Stimulated activated CD4-positive, alpha-beta T cell treated with anti-CD3 and anti-CD28 coated beads, TNF-alpha, amount 100 ng/mL, for 1 hour (primary cell): ENCODE measurements at regions not wholly inside any gene's neighbourhood (a gene's known extent, or its start where the extent isn't known, plus 50 kb on each side); places are given as distances from the start of the nearest gene placed in this dataset.

ENCODE experiments used
- DNase-seq, 3 donors: peaks; one replicate each; pipeline ENCODE4 v3.0.0-alpha.2; 2020; ENCODE audit warnings: low read depth in 3 of 3, low spot score in 1 of 3

DNA sequence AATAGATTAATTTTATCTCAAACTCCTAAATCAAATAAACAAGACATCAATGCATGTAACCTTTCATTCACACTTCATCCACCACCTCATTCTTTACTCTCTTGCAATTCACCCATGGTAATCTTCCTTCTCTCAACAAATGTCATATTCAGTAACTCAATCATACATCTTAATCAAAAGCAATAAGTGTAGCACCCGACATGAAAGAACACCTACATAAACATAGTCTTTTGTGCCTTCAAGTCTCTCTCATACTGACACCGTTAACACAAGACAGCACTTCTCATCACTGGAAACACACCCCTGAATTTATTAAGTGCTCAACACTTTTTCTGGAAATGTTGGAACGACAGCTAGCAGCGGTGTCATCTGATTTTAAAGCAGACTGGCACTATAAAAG, 225.9 kb downstream of the TTLL7 start:
- DNase-seq: no peak

DNA sequence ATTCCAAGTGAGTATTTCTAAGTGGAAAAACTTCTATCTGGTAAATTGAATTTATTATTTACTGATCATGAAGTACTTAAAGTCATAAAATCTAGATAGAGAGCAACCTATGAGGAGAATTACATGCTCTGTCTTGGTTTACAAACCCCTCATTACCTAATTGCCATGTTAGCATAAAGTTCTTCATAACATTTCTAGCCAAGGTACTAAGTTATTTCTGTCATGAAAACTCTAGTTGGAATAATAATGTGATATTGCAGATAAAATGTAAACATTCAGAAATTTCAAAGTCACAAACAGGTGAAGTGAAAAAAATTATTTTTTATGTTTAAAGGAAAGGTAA, 228.6 kb downstream of the TTLL7 start:
- DNase-seq: no peak

DNA sequence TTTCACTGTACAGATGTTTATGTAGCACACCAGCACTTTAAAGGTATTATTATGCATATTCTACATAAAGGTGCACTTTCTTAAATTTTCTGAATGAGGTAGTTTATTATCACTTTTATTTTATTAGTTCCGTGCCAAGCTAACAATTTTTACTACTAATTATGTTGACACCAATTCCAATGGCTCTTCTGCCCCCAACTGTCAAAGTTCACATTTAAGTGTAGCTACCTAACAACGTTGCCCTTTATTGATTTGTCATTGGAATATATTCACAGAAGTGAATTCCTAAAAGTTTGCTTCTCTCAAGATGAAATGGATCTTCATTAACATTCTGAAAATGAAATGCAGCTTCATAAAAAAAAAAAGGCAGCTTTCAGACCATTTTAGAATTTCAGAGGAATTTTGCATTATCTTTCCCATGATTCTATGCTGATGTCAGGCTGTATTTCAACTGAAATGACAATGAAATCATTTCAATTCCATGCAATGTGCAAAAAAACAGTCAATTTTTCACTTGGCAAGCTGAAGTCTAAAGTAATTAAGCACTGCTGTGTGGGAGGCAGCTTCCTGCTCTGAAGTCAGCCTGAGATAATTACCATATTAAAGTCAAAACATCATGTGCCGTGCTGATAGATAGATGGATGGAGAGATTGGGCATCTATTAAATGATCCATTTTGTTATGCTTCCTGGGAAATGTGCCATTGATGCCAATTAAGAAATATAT, 229.2 kb downstream of the TTLL7 start:
- DNase-seq: no peak

DNA sequence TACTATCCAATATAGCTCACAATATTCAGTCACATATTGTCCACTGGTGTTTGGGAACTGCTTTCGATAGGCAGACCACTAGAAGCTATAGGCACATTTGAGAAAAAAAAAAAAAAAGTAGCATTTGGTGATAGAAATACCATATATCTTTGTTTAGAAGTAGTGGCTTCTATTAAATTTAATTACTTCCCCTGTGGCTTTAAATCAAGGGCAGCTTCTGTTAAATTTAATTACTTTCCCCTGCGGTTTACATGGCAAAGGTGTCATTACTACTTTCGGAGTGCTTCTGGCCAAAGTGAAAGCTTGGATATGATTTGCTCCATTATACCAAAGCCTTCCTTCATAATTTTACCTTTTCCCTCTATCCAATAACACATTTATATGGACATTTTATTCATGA, 229.9 kb downstream of the TTLL7 start:
- no peak for DNase-seq

DNA sequence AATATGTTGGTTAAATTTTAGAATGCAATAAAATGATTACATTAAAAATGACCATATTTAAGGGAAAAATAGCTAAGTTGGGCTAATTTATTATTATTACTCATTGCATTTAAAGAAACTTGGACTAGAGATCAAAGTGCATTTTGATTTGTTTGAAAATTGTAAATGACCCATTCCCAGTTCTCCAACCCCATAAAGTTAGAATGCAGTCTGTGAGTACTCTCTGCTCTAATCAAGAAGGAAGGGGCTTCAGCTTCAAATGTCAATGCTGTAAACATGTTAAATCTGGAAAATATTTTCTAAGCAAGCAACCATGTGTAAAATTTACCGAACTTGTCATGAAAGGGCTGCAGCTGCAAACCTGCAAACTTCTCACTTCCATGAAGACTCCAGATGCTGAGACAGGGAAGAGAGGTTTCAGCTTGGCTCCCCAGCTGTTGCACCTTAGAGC, 232.7 kb downstream of the TTLL7 start:
- no peak for DNase-seq

DNA sequence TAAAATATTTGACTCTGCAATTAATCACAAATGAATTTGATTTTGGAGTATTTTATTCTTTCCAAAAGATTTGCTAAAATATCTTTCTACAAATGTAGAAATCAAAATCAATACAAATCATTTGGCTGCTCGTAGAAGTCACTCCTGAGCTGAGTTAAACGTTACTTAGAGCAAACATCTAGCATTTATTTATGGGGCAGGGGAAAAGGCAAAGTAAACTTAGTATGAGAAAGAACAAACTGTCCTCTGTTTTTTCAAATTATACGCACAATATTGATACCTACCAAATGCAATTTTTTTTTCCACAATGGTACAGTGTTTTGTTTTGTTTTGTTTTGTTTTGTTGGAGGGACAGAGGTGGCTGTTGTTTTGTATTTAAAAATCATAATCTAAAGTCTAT, 233.8 kb downstream of the TTLL7 start:
- DNase-seq: no peak

DNA sequence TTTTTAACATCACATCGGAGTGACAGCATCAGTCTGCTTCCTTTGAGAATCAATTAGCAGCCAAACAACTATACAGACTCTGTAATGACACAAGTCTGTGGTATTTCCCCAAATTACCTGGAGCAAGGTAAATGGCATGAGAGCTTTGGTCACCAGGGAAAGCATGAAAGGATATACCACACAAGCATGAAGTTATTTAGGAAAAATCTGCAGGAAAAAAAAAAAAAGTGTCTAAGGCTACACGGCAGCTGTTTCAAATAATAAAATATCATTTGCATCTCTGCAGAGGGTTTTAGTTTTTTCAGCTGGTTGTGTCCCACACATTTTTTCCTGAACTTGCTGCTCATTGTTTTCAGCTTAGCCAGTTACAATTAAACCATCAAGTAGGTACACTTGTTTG, 234.7 kb downstream of the TTLL7 start:
- no peak for DNase-seq

DNA sequence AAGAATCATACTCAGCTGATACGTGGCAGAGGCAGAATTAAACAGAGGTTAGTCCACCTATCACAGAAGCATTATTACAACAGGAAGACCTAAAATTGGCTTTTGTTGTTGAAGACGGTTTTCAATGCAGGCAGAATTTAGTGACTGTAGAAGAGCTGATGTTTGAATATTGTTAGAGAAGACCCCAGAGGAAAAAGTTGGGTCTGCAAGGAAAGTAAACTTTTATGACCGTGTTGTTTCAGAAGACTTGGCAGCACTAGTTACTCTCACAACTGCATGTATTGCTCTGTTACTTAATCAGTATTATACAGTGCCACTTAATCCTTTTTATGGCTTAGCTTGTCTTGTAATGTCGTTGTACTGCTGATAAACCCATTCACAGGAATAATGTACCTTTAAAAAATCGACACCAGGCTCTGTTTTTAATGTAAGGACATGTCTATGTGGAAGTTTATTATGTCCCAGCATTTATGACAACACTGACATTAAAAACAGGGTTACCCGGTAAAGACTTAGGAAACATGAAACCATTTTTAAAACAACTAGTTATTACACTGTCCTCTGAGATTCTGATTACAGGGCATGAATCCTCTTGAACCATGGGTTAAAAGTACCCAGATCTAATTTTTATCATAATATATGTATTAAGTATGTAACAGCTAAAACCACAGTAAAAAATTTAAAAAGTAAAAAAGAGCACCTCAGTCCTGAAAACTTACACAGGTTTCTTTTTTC, 235.4 kb downstream of the TTLL7 start:
- DNase-seq: no peak

DNA sequence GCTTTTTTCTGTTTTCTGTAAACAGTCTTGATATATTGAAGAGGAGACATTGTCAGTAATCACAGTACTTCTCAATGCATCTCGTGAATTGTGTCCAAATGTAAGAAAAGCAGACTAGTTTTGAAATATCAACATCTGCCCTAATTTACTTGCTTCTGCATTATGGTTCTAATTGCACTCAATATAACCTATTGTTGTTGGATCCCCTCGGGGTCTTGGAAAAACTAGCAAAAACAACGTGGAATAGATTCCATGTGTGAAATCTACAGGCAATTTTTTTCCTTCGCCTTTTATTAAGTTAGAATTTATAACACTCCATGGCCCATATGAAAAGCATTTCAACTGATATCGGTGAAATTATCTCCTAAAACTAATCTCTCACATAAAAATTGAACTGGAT, 236.5 kb downstream of the TTLL7 start:
- DNase-seq: no peak

DNA sequence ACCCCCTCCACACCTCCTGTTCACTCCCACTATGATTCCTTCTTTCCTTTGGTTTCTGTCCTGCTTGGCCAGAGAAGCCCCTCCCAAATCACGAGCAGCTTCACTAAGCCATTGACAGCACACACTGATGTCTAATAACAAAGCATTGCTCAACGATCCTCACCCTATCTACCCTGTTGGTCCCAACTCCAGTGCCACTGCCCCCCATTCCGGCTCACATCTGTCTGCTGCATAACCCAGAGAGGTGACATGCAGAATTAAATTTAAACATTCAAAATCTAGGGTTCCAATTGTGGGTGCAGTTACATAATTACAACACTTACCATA, 236.9 kb downstream of the TTLL7 start:
- DNase-seq: no peak

DNA sequence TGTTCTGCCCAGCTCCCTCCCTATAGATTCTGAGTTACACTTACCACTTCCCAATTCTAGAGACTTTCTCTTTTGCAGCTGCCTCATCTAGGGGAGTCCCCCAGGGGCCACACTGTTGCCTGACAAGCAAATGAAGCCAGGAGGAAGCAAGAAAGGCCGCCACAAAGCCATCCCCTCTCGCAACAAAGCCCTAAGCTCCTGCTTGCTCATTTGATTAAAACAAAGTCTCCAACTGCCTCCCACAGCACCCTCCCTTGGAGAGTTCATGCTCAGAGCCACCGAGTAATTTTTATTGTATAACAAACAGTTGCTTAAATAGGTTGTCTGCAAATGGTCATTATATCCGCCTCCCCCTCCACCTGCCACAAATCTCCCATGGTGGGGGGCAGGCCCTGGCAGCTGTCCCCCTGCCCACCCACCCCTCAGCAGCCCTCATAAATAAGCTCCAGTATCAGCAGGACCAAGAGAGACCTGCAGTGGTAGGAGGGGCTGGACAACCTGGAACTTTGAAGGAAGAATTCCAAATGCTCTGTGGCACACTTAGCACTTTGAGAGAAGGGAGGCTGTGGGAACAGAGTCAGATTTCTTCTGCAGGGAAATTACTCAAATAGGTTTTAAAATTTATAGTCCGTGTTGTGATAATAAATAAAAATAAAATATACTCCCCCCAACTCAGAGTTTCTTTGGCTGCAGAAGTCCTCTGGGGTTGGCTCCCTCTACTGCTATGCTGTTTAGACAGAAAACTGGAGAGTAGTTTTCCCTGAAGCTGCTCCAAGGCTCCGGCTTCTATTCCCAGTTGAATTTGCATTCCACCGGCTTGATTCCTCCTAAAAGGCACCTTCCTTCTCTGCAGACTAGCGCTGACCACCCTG, 237.5 kb downstream of the TTLL7 start:
- no peak for DNase-seq

DNA sequence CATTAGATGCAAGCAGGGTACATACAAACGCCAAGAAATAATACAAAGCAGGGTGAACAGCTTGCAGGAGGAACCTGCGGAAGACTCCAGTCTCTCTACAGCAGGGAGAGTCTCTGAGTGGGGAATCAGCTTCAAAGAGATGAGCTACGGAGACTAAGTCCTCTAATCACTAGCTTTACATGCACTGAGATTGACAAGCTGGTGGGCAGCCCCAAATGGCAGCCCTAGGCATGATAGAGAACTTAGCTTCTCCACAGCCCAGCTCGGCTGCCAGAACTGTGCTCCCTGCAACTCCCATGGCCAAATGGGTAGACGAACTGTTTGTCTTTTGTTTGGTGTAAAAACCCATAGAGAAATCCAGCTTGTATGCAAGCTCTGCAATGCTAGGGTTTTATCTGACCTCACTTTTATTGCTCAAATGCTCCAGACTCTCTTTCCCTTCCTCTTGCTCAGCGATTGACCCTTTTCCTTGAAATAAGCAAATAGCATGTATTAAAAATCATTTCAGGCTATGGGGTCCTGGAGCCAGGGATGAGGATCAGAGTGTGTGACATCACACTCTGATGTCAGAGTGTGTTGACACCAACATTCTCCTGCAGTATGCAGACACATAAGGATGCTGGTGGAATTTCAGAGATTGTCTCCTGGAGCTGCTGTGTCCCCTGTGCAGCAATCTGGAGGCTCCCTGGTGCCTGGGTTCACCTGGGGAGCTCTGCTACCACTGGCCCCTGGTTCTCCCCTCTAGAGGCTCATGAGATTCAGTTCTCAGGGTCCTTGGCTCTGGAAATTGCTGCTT, 238.5 kb downstream of the TTLL7 start:
- DNase-seq: no peak

DNA sequence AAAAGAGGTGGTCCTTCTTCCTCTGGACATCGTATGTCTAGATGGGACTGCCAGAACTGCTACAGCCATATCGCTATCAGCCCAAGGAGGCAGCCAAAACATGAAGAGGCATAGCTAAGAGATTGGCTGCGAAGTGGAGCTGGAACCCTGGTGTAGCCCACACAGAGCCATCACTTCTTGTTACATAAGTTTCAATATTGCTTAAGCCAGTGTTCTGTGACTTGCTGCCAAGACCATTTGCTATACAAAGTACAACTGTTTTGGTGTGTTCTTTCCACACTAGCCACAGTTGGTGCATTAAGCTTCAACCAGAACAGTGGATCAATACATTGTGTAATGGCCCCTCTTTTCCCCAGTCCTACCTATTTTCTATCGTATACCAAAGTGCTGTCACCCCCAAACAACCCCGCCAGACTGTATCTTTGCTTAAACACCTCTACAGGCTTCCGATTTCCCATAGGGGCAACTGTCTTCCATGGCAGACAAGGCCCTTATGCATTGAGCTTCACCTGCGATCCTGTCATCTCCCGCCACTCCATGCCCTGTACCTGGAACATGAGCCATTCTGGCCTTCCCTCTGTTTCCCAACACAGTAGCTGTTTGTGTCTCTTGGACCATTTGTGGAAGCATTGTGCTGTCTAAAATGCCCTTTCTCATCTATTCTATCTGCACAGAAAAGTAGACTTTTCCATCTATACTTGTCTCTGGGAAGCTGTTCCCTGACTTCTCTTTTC, 241.8 kb downstream of the TTLL7 start:
- no peak for DNase-seq

DNA sequence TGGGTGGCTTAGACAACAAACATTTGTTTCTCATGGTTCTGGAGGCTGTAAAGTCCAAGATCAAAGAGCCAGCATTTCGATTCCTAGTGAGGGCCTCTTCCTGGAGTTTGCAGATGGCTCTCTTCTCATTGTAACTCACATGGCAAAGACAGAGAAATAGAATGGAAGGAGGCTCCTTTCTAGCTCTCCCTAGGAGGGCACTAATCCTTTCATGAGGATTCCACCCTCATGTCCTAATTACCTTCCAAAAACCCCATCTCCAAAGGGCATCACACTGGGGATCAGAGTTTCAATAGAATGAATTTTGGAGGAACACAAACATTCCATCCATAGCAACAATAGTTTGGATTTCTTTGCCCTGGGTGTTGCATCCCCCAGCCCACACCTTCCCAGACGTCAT, 247.3 kb downstream of the TTLL7 start:
- no peak for DNase-seq

DNA sequence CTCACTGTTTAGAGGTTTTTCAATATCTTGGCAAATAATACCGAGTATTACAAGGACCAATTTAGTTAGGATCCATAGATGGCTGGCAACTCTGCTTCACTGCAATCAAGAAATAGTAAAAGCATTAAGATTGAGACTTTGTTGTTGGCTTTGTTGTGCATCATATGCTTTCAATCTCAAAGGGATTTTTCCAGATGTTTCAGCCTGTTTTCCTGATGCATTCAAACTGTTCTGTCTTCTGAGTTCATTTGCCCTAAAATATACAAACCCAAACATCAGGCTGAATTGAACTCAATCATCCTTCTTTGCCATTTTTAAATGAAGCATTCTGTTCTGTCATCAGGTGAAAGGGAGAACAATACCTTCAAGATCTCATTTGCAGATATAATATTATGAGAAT, 248.7 kb downstream of the TTLL7 start:
- DNase-seq: no peak

DNA sequence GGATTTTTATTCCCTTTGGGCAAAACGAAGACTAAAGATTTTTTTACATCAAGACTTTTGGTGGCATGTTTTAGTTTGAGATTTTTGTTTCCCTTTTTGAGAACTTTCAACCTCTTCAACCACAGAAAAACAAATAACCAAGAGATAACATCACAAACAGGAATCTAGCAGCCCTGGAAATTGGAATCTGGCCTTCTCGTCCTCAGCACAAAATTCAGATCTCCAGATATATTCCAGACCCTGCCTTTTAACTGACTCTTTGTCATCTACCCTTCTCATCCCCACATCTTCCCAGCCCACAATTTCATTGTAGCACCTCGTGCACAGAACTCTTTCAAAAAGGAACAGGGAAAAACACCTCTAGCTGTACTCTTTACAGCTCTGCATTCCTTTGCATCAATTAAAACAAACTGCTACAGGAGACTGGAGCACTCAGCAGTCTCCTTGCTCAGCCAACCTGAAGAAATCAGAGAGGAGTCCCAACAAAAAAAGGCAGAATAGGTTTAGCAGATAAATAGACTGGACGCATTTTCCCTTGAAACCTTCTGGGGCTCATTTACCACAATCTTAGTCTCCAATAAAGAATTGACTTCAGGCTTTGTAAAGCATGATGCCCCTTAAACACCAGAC, 251.0 kb downstream of the TTLL7 start:
- DNase-seq: no peak

DNA sequence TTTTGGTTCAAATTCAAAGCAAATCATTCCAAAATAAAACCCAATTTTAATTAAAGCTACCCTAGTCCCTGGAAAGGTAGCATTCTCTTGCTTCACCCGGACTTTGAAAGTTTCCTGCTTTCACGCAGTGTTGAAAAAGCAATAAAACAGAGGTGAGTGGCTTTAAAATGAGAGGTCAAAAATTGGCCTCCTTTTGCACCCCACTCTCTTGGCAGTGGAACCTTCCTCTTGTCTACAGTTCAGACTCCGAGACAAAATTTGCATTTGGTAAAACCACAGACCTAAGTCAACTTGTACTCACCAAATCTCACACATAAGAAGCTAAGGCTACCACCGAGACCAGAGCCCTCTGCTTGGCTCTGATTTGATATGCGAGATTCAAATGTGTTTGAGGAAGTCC, 252.7 kb downstream of the TTLL7 start:
- no peak for DNase-seq

DNA sequence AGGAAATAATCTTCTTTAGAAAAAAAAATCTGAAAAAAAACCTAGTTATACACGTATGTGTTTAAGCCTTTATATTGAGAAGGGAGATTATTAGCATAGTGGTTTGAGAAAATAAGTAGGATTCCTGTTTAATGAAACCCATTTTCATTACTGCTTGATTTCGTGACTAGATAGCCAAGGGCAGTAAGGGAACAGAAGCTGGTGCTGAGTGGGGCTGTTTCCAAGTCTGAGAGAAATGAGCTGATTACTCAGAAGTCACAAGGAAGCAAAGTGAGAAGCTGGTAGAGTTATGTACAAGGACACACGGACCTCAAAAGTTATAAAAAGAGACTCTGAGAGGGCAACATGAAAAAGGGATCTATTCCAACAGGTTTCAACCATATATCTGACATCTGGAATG, 256.5 kb downstream of the TTLL7 start:
- DNase-seq: no peak

DNA sequence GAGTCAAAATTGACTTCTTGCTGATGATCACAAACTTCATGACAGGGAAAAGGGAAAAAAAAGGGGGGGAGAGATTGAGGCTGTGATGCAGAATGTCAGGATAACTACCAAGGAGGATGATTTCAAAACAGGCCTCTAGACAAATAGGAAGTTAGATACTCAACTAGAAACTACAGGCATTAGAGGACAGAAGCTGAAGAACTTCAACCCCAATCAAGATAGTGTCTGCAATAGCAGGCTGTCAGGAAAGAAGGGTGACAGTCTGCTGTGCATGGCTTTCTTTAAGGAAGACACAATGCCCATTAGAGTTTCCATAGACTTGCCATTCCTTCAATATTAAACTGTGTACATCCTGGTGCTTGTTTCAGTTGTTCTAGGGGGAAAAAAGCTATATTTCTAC, 257.2 kb downstream of the TTLL7 start:
- DNase-seq: no peak

DNA sequence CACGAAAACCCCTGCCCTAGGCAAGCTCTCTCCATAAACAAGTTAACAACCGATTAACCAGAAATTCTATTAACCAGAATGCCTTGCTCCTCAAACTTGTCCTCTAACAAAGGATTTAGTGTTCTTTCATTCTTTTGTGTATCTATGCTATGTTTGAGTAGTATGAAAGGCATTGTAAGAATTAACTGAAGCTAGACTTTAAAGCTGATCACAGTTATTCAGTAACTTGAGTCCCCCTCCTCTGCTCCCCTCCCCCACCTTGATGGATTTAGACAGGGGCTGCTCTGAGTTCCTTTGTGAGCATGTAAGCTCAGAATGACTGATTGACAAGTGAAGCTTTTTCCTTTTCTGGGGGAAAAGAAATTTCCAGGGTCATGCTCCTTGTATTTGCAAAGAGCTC, 257.6 kb downstream of the TTLL7 start:
- DNase-seq: no peak
